DMS 273 (cell line): ENCODE measurements at regions not wholly inside any gene's neighbourhood (a gene's known extent, or its start where the extent isn't known, plus 50 kb on each side); places are given as distances from the start of the nearest gene placed in this dataset.

Source experiments
- DNase-seq: peaks from one replicate; lab custom pipeline; 2025; ENCODE audit not compliant: unreplicated experiment; lab: John Stamatoyannopoulos, UW

DNA sequence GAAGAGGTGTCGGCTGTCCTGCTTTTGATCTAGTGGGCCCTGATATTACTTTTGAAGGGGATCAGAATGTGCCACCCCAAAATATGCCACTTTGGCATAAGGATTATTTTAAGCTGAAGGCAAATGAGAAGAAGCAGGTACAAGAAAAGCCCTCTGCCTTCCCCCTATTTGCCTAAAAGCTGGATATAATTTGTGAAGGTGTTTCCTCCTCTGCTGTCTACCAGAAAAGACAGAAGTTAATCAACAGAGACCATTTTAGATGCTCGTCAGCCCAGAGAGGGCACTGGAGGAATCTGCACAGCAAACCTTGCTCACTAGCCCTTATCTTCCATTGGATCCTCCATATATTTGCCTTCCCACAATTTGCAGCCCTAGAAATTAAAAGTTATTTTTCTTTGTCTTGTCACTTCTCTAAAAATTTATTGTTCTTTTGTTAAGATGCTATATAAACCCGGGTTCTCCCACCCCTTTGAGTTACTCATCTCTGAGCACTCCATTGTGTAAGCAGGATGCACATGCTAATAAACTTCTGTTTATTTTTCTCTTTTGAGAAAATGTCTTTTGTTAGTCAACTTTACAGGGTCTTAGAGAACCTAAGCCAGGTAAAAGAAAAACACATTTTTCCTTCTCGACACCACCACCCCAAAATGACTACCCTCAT lies 163.2 kb upstream of the SLC1A4 start:
- DNase-seq: no peak

DNA sequence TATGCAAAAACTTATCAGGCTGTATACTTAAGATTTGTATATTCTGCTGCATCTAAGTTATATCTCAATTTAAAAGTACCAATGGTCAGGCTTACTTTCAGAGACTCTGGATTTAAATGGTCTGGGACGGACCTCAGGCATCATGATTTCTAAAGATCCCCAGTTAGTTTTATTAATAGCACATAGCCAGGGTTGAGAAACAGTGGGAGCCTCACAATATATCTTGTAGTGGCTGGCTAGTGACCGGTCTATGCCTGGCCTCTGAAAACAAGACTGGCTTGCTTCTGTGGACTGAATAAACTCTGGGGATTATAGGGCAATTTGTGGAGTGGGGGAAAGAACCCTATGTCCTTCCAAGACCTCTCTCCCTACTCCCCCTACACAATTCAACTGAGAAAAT lies 162.5 kb upstream of the SLC1A4 start:
- no peak for DNase-seq

DNA sequence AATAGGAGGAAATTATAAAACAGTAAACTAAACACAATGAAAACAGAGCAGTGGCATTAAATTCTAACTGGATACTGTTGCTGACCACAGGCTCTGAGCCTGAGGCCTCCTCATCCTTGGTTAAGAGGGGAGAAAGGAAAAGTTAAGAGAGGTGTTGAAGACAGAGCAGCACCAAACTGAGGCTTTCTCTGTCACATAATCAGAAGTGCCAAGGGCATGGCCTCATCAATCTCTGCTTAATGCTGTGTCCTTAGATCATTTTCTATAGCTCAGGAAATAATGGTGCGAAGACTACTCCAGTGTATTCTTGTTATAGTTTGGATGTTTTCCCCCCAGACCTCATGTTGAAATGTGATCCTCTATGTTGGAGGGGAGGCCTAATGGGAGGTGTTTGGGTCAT lies 160.9 kb upstream of the SLC1A4 start:
- DNase-seq: no peak

DNA sequence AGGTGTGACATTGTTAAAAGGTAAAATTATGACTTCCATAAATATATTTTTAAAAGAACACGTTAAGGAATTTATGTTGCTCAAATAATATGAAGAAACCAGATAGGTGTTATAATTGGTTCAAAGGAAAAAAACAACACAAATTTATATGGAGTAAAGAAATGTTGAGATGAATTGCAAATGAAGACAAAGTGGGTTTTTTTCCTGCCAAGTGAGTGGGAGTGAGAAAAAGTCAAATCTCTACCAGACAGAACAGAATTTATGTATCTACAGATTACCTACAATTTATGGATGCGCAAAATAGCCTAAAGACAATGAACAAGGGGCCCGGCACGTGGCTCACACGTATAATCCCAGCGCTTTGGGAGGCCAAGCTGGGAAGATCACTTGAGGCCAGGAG lies 159.7 kb upstream of the SLC1A4 start:
- no peak for DNase-seq

DNA sequence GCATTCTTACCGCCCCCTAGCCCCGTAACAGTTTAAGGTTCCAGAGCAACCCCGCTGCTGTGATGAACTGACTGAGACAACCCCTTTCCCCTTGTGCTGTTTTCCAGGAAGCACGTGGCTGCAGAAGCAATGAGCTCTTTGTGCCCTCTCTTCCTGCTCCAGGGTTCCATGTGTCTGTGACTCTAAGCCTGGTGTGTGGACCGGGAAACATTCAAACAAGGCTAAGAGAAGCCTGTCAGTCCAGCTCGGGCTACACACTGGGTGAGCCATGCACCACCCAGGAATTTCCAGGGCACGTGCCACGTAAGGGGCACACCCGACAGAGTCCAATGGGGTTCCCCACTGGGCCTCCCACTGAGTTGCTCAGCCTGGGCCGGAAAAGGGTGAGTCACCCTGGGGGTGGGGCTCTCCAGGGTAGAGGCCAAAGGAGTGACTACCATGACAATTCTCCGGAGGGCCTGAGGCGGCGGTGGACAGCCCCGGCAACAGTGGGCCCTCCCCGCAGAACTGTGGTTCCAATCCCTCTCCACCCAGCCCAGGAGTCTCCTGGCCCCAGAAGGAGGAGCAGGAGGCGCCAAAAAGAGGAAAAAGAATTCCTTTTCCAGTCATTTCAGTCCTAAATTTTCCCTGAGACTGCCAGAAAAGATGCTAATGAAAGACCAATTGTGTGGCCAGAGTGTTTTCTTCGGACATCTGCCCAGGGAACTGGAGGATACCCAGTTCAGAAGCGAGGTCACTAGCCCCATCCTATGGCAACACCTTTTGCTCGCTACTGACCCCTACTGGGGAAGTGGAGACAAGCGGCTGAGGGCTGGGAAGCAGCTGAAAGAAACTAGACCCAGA lies 157.8 kb upstream of the SLC1A4 start:
- peak; percentile 79 for DNase-seq

DNA sequence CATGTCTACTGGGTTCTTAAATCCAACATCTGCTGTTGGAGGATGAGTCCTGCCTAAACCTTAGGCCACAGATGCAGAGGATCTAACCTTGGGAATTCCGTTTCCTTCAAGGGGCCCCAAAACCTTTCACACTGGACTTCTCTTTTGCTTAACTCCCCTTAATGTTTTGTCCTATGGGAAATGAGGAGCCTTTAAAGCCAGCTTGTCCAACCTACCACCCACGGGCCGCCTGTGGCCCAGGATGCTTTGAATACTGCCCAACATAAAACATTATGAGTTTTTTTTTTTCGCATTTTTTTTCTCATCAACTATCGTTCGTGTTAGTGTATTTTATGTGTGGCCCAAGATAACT lies 157.2 kb upstream of the SLC1A4 start:
- no peak for DNase-seq

DNA sequence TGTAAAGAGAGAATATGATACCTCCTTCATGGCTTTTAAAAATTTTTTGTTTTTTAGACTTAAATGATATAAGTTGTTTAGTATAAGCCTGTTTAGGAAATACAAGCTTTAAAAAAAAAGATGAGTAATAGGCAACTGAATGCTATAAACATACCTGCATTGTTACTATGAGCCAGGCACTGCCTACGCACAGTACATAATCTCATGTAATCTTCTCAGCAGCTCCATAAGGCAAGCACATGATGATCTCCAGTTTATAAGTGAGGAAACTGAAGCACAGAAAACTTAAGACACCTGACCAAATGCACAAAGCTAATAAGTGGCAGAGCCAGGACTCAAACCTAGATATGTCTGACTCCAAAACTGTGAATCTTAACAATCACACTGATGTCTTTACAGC lies 156.3 kb upstream of the SLC1A4 start:
- no peak for DNase-seq

DNA sequence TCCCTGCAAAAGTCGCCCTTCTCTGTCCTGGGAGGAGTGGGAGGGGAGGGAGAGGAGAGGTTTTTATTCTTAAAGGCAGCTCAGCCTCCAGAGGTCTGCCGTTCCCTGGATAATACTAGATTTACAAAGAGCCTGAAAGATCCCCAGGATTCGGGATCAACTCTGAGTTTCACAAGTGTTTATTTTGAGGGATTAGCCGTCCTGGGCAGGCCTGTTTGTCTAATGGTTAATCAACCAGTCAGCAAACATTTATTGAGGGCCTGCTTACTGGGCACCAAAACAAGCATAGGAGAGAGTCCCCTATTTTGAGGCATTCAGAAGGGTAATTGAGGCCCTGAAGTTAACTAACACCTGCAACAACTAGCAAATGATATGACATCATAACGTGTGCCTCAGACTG lies 152.6 kb upstream of the SLC1A4 start:
- DNase-seq: no peak

DNA sequence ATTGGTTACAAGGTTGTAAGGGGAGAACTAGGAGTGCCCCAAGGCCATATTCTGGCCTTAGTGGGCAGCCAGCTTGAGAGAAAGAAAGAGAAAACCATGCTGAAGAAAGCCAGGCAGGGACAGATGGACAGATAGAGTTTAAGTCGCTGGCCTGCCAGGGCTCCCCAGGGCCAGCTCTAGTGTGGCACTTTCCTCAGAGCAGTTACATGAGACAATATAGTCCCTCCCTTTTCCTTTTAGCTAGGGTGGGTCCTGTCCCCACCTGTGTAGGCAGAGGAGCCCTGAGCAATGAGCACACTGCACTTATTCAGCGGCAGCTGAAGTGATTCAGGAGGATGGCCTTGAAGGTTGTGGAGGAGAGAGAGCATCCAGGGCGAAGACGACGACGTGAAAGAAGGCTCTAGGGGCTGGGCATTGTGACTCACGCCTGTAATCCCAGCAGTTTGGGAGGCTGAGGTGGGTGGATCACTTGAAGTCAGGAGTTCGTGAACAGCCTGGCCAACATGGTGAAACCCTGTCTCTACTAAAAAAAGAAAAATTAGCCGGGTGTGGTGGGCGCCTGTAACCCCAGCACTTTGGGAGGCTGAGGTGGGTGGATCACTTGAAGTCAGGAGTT lies 152.0 kb upstream of the SLC1A4 start:
- no peak for DNase-seq

DNA sequence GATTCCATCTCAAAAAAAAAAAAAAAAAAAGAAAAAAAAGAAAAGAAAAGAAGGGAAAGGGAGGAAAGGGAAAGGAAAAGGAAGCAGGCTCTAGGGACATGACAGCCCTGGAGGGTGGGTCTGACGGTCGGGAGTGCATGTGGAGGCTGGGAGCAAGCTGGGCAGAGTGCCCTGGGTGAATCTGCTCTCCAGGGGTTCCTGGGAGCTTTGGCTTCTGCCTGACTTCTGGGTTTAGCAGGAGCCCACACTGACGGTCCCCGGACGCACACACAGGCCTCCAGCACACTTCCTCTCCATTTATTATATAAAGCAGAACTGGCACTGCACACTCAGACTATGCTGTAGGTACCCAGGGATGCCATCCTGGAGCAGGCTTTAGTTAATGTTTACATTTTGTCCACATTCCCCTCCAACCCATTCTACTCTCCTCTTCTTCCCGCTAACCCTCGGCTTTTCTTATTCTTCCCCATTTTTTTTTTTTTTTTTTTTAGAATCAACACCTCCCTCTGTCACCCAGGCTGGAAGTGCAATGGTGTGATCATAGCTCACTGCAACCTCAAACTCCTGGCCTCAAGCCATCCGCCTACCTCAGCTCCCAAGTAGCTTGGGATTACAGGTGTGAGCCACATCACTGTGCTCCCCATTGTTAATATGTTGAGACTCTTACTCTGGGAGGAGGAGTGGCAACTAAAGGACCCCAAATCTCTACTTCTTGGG lies 151.1 kb upstream of the SLC1A4 start:
- no peak for DNase-seq

DNA sequence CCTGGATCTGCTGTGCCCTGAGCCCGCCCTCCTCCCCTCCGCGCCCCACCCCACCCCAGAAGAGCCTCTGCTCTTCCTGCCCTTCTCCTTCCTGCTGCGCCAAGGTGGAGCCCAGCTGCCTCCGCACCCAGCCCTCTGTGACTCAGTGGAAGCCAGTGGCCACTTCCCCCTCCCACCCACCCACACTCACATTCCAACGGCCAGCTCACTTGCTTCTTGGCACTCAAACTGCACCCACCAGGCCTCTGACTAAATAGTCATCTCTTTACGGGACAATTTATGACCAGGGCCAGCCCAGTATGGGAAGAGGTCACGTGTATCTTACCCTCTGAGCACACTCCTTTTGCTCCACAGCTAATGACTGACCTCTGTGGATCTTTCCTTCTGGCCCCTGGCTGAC lies 150.4 kb upstream of the SLC1A4 start:
- no peak for DNase-seq

DNA sequence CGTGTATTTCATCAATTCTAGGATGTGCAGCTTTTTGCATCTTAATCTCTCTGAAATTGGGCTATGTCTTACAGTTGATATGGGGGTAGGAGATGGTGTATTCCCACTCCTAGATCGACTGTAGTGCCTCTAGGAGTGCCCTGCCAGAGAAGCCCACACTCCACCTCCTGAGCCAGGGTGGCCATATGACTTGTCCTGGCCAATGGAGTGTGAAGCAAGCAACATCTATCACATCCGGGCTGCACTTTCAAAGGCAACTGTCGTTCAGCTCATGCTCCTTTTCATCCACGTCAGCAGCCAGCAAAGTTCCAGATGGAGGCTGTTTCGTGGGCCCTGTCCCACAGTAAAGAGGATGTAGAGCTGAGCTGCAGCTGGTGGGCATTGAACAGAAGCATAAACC lies 149.4 kb upstream of the SLC1A4 start:
- no peak for DNase-seq

DNA sequence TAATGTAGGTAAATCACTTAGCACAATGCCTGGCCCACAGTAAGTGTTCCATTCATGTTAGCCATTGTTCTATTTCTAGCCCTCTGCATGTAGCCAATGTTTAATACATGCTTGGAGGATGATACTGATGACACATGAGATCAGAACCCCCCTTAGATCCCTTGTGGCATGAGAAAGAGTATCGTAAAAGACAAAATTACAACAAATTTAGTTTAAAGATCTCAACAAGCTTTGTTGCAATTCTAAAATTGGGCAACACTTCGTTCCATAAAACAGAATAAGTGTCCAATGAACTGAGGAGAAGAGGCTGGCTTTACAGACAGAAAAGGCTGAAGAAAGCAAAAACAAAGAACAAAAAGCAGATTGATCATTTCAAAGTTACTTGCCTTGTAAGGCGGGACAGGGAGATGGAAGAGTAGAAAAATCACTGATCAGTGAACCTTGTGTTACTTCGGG lies 148.7 kb upstream of the SLC1A4 start:
- DNase-seq: no peak

DNA sequence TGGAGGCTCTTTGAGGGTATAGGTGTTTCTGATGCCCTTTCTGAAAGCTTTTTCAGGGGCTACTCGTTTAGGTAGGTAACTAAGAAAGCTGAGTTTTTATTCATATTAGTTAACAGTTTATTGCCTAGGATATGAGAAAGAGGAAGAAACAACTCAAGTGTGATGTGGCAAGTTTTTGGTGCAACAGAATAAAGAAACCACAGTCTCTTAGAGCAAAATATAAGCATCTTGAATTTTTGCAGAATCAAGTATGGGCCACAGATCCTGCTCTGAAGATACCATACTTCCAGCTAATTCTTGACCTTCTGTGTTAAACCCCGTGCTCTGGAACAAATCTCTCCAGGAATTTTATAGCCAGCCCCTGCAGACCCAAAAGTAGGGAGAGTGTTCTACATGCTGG lies 147.7 kb upstream of the SLC1A4 start:
- no peak for DNase-seq

DNA sequence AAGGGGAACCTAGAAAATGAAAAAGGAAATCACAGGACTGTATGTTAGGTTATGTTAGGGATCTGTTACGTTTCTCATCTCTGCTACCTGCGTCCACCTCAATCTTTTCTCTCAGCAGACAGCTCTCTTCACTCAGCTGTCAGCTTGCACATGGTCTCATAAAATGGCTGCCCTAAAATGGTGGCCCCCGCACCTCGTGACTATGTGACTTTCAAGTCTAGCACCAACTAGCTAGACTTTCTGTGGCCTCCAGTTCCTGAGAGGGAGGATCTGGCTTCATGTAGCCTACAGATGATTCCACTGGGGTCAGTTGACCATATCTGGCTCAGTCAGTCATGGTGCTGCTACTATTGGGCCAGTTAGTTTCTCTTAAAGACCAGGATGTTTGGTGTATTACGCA lies 147.2 kb upstream of the SLC1A4 start:
- DNase-seq: no peak

DNA sequence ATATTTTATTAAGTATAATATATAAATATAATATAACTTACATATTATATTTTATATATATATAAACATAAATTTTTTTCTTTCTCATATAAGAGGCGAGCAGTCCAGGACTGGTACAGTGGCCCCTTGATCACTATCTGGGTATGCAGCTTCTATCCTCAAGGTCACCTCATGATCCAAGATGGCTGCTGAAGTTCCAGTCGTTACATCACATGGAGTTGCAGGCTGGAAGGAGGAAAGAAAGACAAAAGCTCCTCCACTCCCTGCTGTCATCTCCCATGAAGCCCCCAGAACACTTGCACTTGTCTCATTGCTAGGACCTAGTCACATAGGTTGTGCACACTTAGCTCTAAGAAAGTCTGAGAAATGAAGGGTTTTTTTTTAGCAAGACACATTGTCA lies 145.1 kb upstream of the SLC1A4 start:
- no peak for DNase-seq

DNA sequence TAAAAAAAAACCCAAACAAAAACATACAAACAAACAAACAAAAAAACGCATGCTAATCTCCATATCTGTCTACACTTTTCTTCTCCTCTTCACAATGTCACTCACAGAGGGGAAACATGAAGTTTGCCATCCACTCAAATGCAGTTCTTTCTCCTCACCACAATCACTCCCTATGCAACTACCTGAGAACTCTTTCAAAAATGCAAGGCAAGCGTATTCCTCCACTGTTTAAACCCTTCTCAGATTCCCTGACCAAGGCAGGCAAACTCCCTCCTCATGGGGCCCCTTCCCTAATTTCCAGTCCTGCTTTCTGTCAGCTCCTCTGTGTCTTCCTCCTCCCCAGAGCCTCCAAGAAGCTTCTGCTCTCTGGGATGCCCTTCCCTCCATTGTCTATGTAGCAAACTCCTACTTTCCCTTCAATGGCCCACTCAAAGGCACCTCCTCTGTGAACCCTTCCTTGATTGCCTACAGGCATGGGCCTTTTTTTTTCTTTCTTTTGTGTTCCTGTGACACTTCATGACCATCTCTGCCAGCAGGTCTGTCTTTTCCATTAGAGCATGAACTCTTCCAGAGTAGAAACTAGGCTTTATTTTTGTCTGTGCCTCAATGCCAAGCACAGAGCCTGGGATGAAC lies 143.8 kb upstream of the SLC1A4 start:
- DNase-seq: no peak

DNA sequence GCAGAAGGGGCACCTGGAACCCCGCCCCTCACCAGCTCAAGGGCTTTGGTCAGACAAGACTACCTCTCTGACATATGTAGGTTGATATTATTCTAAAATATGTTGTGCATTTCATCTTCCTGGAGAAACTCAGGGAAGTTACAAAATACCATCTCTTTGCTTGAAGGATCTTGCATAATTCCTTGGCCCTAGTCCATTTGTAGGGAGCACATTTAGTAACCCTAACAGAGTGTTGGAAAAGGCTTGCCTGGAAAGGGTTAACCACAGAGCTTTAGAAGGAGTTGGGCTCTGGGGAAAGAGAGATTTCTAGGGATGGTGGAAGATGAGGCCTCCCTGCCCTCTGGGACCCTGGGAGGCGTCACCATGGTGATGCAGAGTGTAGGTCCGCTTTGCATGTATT lies 143.0 kb upstream of the SLC1A4 start:
- DNase-seq: no peak

DNA sequence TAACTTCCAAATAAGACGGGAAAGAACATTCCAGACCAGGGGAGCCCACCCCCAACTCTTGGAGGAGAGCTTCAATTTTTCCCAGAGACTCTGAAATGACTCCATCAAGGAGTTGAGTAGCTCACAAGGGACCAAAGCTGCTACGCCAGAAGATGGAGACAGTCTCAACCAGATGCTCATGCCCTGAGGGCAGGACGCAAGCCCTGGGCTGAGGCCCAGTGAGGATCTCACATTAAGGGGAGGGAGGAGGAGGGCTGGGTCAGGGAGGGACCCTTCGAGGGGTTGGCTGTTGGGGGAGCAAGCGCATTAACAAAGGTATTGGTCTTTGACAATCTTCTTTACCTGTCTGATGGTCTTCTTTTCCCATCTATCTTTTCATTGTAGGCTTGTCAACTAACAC lies 141.3 kb upstream of the SLC1A4 start:
- DNase-seq: no peak

DNA sequence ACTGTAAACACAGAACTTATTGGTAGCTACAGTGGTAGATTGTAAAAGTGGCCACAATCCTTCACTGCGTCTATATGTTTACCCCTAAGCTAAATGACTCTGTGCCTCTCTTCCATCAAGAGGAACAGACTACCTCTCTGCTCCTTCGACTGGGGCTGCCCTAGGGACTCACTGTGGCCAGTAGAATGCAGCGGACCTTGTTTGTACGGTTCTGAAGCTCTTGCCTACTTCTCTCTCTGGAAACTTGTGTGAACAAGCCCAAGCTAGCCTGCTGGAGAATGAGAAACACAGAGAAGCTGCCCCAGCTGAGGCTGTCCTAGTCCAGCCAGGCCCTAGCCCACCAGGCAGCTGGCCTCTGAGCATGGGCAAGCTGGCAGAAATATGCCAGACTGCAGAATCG lies 140.8 kb upstream of the SLC1A4 start:
- DNase-seq: no peak

DNA sequence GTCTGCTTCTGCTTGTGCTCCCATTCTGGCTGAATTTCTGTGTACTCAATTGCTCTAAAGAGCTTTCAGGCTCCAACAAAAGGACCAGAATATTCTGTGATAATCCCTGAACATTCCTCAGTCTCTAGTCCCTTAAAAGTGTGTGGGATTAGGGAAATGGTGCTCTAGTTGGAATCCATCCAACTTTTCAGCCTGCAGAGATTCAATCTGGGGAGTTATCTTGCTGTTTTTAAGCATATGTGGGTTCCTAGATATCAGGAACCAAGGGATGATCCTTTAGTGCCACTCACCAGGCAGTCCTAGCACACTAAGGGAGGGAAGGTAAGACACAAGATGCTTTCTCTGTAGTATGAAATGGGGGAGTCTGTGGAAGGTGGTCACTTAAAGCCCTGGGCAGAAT lies 140.3 kb upstream of the SLC1A4 start:
- DNase-seq: no peak
